HEK293T (cell line): ENCODE measurements at regions not wholly inside any gene's neighbourhood (a gene's known extent, or its start where the extent isn't known, plus 50 kb on each side); places are given as distances from the start of the nearest gene placed in this dataset.

Source experiments
- CTCF ChIA-PET: fragments of 350-600 bp; formaldehyde crosslinking; extraction: SDS; loops from one replicate; lab custom pipeline; 2021; ENCODE audit warnings: antibody characterized with exemption, inconsistent platforms; lab: Yijun Ruan, JAX
- POLR2A ChIA-PET: fragments of 350-600 bp; formaldehyde crosslinking; extraction: SDS; loops from one replicate; lab custom pipeline; 2020; ENCODE audit warnings: antibody characterized with exemption, inconsistent platforms; lab: Yijun Ruan, JAX
- DNase-seq: peaks from one replicate; pipeline ENCODE4 v3.0.0; 2012; ENCODE audit warnings: mixed read lengths; ENCODE audit errors: extremely low spot score
- ARNT ChIP-seq: fragments of 450-650 bp; IDR thresholded peaks from 2 replicates; pipeline ENCODE4 v1.6.1; 2017; ENCODE audit warnings: mild to moderate bottlenecking
- BHLHE40 ChIP-seq: fragments of 450-650 bp; IDR thresholded peaks from 2 replicates; pipeline ENCODE4 v1.6.1; 2016; ENCODE audit warnings: mild to moderate bottlenecking, moderate library complexity, borderline replicate concordance
- CTBP1 ChIP-seq: fragments of 450-650 bp; IDR thresholded peaks from 2 replicates; pipeline ENCODE4 v1.6.1; 2016; ENCODE audit warnings: borderline replicate concordance
- ELF4 ChIP-seq: fragments of 450-650 bp; IDR thresholded peaks from 2 replicates; pipeline ENCODE4 v1.6.1; 2017; ENCODE audit warnings: antibody characterized with exemption
- FOXA1 ChIP-seq: fragments of 450-650 bp; IDR thresholded peaks from 2 replicates; pipeline ENCODE4 v1.6.1; 2016; ENCODE audit warnings: mild to moderate bottlenecking
- FOXK2 ChIP-seq: fragments of 450-650 bp; IDR thresholded peaks from 2 replicates; pipeline ENCODE4 v1.6.1; 2016; ENCODE audit warnings: mild to moderate bottlenecking
- FOXM1 ChIP-seq: fragments of 450-650 bp; IDR thresholded peaks from 2 replicates; pipeline ENCODE4 v1.6.1; 2017; ENCODE audit warnings: mild to moderate bottlenecking, borderline replicate concordance
- HDGF ChIP-seq: fragments of 450-650 bp; IDR thresholded peaks from 2 replicates; pipeline ENCODE4 v1.6.1; 2017; ENCODE audit warnings: antibody characterized with exemption, borderline replicate concordance
- L3MBTL2 ChIP-seq: fragments of 450-650 bp; conservative IDR thresholded peaks from 2 replicates; pipeline ENCODE4 v1.6.1; 2016; ENCODE audit warnings: mild to moderate bottlenecking
- LEF1 ChIP-seq: fragments of 450-650 bp; IDR thresholded peaks from 2 replicates; pipeline ENCODE4 v1.6.1; 2017; ENCODE audit warnings: mild to moderate bottlenecking, borderline replicate concordance
- NFRKB ChIP-seq: fragments of 450-650 bp; IDR thresholded peaks from 2 replicates; pipeline ENCODE4 v1.6.1; 2016; ENCODE audit warnings: mild to moderate bottlenecking, moderate library complexity
- PKNOX1 ChIP-seq: fragments of 450-650 bp; IDR thresholded peaks from 2 replicates; pipeline ENCODE4 v1.6.1; 2016
- SP1 ChIP-seq: fragments of 450-650 bp; IDR thresholded peaks from 2 replicates; pipeline ENCODE4 v1.6.1; 2017
- SUZ12 ChIP-seq: fragments of 450-650 bp; IDR thresholded peaks from 2 replicates; pipeline ENCODE4 v1.6.1; 2016; ENCODE audit warnings: mild to moderate bottlenecking
- TARDBP ChIP-seq: fragments of 450-650 bp; IDR thresholded peaks from 2 replicates; pipeline ENCODE4 v1.6.1; 2016
- ZNF384 ChIP-seq: fragments of 450-650 bp; IDR thresholded peaks from 2 replicates; pipeline ENCODE4 v1.6.1; 2016

- no peak for TF ChIP-seq FOXA1
- TF ChIP-seq ZNF384, result no peak
- no peak for TF ChIP-seq HDGF
- TF ChIP-seq SP1, result no peak
- no peak for TF ChIP-seq SUZ12
- no peak for TF ChIP-seq PKNOX1
- TF ChIP-seq ELF4, result no peak
- TF ChIP-seq NFRKB, result no peak
- TF ChIP-seq ARNT, result no peak
- no peak for TF ChIP-seq LEF1
- no peak for TF ChIP-seq TARDBP
- TF ChIP-seq L3MBTL2, result no peak
- no peak for TF ChIP-seq BHLHE40
- no peak for TF ChIP-seq FOXK2
- TF ChIP-seq CTBP1, result no peak
- no peak for TF ChIP-seq FOXM1
- no peak for DNase-seq
- ChIA-PET POLR2A (no interaction called here), CTCF (no interaction called here)
Measured at GRCh38 chr15:29379647-29380046, 110.0 kb upstream of the NSMCE3 start.

- no peak for TF ChIP-seq ELF4
- no peak for TF ChIP-seq HDGF
- TF ChIP-seq ZNF384, result no peak
- TF ChIP-seq L3MBTL2, result no peak
- TF ChIP-seq SUZ12, result no peak
- no peak for TF ChIP-seq FOXM1
- no peak for TF ChIP-seq BHLHE40
- no peak for TF ChIP-seq CTBP1
- TF ChIP-seq TARDBP, result no peak
Measured at GRCh38 chr15:29377161-29377560, 107.5 kb upstream of the NSMCE3 start.

GRCh38 chr15:29376590-29376989 is 107.0 kb upstream of the NSMCE3 start:
- CTCF ChIA-PET, result no interaction called here

More at GRCh38 chr15:29377161-29377560, 107.5 kb upstream of the NSMCE3 start:
- POLR2A ChIA-PET, result no interaction called here
- DNase-seq, result no peak
- CTCF ChIA-PET, result no interaction called here

GRCh38 chr15:29369261-29369660 is 99.6 kb upstream of the NSMCE3 start:
- no peak for TF ChIP-seq NFRKB
- TF ChIP-seq FOXK2, result no peak
- TF ChIP-seq ELF4, result no peak
- TF ChIP-seq FOXA1, result no peak
- no peak for TF ChIP-seq BHLHE40
- TF ChIP-seq FOXM1, result no peak
- TF ChIP-seq LEF1, result no peak
- TF ChIP-seq PKNOX1, result no peak
- TF ChIP-seq SP1, result no peak
- no peak for TF ChIP-seq SUZ12
- TF ChIP-seq L3MBTL2, result no peak
- TF ChIP-seq TARDBP, result no peak
- ChIA-PET CTCF (no interaction called here), POLR2A (no interaction called here)
- no peak for DNase-seq

More at GRCh38 chr15:29376590-29376989, 107.0 kb upstream of the NSMCE3 start:
- DNase-seq, result no peak
- POLR2A ChIA-PET, result no interaction called here
- TF ChIP-seq FOXM1 (no peak), PKNOX1 (no peak), FOXA1 (no peak), ELF4 (no peak), L3MBTL2 (no peak), TARDBP (no peak), SP1 (no peak), SUZ12 (no peak), ARNT (no peak), FOXK2 (no peak), NFRKB (no peak), LEF1 (no peak), HDGF (no peak), ZNF384 (no peak), BHLHE40 (no peak), CTBP1 (no peak)

GRCh38 chr15:29364426-29365078 is 94.9 kb upstream of the NSMCE3 start:
- TF ChIP-seq ELF4 (no peak), PKNOX1 (no peak), SUZ12 (no peak), SP1 (no peak), LEF1 (no peak), ZNF384 (no peak), FOXA1 (no peak), TARDBP (no peak), CTBP1 (no peak), L3MBTL2 (no peak), HDGF (no peak), FOXM1 (no peak), NFRKB (no peak), FOXK2 (no peak), ARNT (no peak)
- POLR2A ChIA-PET, result no interaction called here
- peak; percentile 21 for DNase-seq
- CTCF ChIA-PET, result interaction anchor here (0.8 to 1.2 kb wide), 3 partner anchors 8 to 224 kb away, joined by 3 to 4 read pairs (median 4); no protein-coding TSS in a partner anchor
